SK-N-SH treated with all-trans-retinoic acid at 6 μM for 48 hours (cell line): ENCODE measurements at regions not wholly inside any gene's neighbourhood (a gene's known extent, or its start where the extent isn't known, plus 50 kb on each side); places are given as distances from the start of the nearest gene placed in this dataset.

Source experiments
- ARNTL ChIP-seq: fragments of 450-650 bp; formaldehyde crosslinking; IDR thresholded peaks from 2 replicates; pipeline ENCODE4 v1.5.0; 2020; ENCODE audit warnings: low read depth, mild to moderate bottlenecking, moderate library complexity, borderline replicate concordance
- PATZ1 ChIP-seq: fragments of 250-450 bp; sonication (Bioruptor Pico); IDR thresholded peaks from 2 replicates; pipeline ENCODE4 v1.8.0; 2020; ENCODE audit warnings: mild to moderate bottlenecking, moderate library complexity, borderline replicate concordance

- no peak for TF ChIP-seq ARNTL
- no peak for TF ChIP-seq PATZ1 (CRISPR knock-in tag)
Observed at GRCh38 chr6:71049198-71049770, 92.4 kb upstream of the B3GAT2 start.
